Activated CD4-positive, alpha-beta T cell treated with anti-CD3 and anti-CD28 coated beads, Interleukin-2, amount 10 ng/mL, durations not matched to agents 7 days and 5 days (primary cell): ENCODE measurements at regions not wholly inside any gene's neighbourhood (a gene's known extent, or its start where the extent isn't known, plus 50 kb on each side); places are given as distances from the start of the nearest gene placed in this dataset.
"Not testable (repeated sequence)": the region's sequence is repeated elsewhere in the genome, so short reads cannot be mapped to it uniquely, and the experiment has no call there.

Source experiments
- CTCF ChIA-PET: fragments of 350-600 bp; sonication (Branson Sonifier 250); formaldehyde crosslinking; loops from one replicate; lab custom pipeline; 2021; ENCODE audit warnings: antibody characterized with exemption; lab: Charles Lee
- POLR2A ChIA-PET: fragments of 350-600 bp; sonication (Branson Sonifier 250); formaldehyde crosslinking; loops from one replicate; lab custom pipeline; 2021; ENCODE audit warnings: antibody characterized with exemption; lab: Charles Lee
- DNase-seq: peaks from one replicate; pipeline ENCODE4 v3.0.0-alpha.2; 2020
- H3K27ac Mint-ChIP-seq: one replicate; pipeline ENCODE4 v1.8.0; 2021; ENCODE audit warnings: mild to moderate bottlenecking, moderate library complexity, mixed read lengths
- H3K27me3 Mint-ChIP-seq: one replicate; pipeline ENCODE4 v1.8.0; 2021; ENCODE audit warnings: mixed read lengths
- H3K36me3 Mint-ChIP-seq: one replicate; pipeline ENCODE4 v1.8.0; 2021; ENCODE audit warnings: low read depth, mixed read lengths
- H3K4me1 Mint-ChIP-seq: one replicate; pipeline ENCODE4 v1.8.0; 2021; ENCODE audit warnings: mixed read lengths
- H3K4me3 Mint-ChIP-seq: one replicate; pipeline ENCODE4 v1.8.0; 2021; ENCODE audit warnings: mild to moderate bottlenecking, moderate library complexity, mixed read lengths
- H3K9me3 Mint-ChIP-seq: one replicate; pipeline ENCODE4 v1.8.0; 2021; ENCODE audit warnings: mixed read lengths

- POLR2A ChIA-PET, result no interaction called here
Observed at GRCh38 chr6:137579612-137580011, 85.4 kb upstream of the OLIG3 start.

DNA sequence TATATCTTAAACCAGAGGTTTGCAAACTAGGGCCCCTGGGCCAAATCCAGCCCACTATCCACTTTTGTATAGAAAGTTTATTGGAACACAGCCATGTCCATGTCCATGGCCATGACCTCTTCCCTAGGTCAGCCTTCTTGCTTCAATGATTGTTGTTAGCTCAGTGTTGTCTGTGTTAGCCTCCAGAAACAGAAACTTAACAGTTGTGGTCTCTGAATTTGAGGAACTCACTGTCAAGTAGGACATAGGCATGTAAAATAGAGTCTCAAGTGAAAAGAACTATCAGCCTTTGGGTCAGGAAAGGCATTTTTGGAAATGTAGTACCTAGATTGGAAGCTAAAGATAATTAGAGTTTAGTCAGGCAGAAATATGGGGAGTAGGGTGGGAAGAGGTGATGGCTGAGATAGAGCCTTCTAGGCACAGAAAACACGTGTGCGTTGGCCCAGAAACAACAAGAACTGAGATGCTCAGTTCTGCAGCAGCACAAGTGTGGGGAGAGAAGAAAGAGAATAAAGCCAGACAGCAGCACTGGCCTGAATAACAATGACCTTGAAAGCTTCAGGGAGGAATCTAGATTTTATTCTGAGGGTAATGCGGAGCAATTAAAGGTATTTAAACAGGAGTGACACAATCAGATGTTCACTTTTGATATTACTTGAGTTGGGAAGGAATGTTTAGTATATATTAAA, 87.0 kb upstream of the OLIG3 start:
- peaks cover 24% of the 10 kb centered on the region for H3K27me3 Mint-ChIP-seq
- H3K36me3 Mint-ChIP-seq, result peaks cover 2% of the 10 kb centered on the region
- no peaks in the 10 kb centered on the region for H3K9me3 Mint-ChIP-seq
- H3K4me3 Mint-ChIP-seq, result no peak overlapping the region
- H3K27ac Mint-ChIP-seq, result no peak overlapping the region
- no peak for DNase-seq
- CTCF ChIA-PET, result no interaction called here
- no peaks in the 10 kb centered on the region for H3K4me1 Mint-ChIP-seq
- POLR2A ChIA-PET, result no interaction called here

More at GRCh38 chr6:137579612-137580011, 85.4 kb upstream of the OLIG3 start:
- H3K4me1 Mint-ChIP-seq, result no peaks in the 10 kb centered on the region
- H3K36me3 Mint-ChIP-seq, result peaks cover 2% of the 10 kb centered on the region
- H3K27ac Mint-ChIP-seq, result no peak overlapping the region
- H3K9me3 Mint-ChIP-seq, result no peaks in the 10 kb centered on the region
- CTCF ChIA-PET, result interaction anchor here (2.0 kb wide), 1 partner anchor 10 kb away, joined by 8 read pairs; no protein-coding TSS in a partner anchor
- no peak overlapping the region for H3K4me3 Mint-ChIP-seq
- no peak for DNase-seq
- H3K27me3 Mint-ChIP-seq, result peaks cover 28% of the 10 kb centered on the region

GRCh38 chr6:137583519-137583918, 89.3 kb upstream of the OLIG3 start:
- POLR2A ChIA-PET, H3K4me3 Mint-ChIP-seq, DNase-seq, H3K9me3 Mint-ChIP-seq, CTCF ChIA-PET, H3K36me3 Mint-ChIP-seq, H3K4me1 Mint-ChIP-seq, H3K27ac Mint-ChIP-seq: not testable (repeated sequence)
- peaks cover 20% of the 10 kb centered on the region for H3K27me3 Mint-ChIP-seq

DNA sequence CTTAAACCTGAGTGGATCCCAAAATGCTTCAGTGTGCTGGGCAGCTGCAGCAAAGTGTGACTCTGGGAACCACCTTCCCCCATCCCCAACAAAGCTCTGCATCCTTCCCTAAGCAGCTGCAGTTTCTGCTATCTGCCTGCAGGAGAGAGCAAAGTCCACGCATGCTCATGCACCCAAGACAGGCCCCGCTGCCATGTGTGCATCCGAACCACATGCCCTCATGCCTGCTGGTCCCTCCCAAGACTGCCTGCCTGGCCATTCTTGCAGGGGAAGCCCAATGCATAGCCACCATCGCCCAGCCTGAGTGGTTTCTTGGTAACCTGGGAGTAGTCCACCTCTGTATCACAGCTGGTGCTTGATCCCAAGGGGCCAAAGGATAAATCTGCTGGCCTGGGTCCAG, 94.3 kb upstream of the OLIG3 start:
- CTCF ChIA-PET, result interaction anchor here (0.6 to 2.5 kb wide), 6 partner anchors 9 to 595 kb away, joined by 3 to 8 read pairs (median 5); no protein-coding TSS in a partner anchor
- Mint-ChIP-seq H3K36me3 (peaks cover 14% of the 10 kb centered on the region), H3K27ac (no peak overlapping the region), H3K27me3 (peaks cover 36% of the 10 kb centered on the region), H3K9me3 (peaks cover 13% of the 10 kb centered on the region), H3K4me3 (no peak overlapping the region), H3K4me1 (peaks cover 14% of the 10 kb centered on the region)
- POLR2A ChIA-PET, result no interaction called here
- DNase-seq, result no peak

DNA sequence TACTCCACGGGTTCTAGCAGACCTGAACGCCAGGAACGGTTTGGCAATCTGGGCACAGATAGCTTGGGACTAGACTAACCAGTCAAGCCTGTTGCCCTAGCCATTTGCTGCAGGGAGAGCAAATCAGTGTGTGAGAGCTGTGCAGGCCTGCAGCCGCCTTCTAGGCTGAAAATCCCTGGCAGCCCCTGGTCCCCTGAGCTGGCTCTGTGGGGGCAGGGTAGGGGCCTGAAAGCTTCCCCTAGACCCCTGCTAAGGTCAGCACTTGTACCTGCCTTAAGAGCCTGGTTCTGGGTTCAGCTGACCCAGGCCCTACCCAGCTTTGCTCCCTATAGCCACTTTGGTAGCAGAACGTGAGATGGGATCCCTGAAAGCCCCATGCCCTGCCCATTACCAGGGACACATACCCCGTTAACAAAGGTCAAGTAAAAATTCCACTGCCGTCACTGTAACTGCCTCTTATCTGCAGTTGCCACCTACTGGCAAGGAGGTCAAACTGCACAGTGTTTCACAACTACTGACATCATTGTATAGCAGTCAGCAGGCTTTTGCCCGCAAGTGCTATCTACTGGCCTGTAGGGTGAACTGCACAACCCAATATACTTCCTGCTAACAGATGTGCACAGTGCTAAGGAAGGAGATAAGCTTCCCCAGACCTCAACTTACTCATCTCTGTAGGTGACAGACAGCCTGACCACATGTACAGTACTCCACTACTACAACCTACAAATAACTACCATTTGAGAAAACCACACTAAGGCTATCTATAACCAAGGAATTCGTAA, 95.1 kb upstream of the OLIG3 start:
- CTCF ChIA-PET, result interaction anchor here (0.6 to 2.5 kb wide), 22 partner anchors 10 to 595 kb away, joined by 3 to 10 read pairs (median 3); no protein-coding TSS in a partner anchor
- H3K27ac Mint-ChIP-seq, result peak overlapping the region; percentile 63
- H3K36me3 Mint-ChIP-seq, result peaks cover 12% of the 10 kb centered on the region
- peak; percentile 76 for DNase-seq
- peaks cover 13% of the 10 kb centered on the region for H3K9me3 Mint-ChIP-seq
- POLR2A ChIA-PET, result no interaction called here
- no peak overlapping the region for H3K4me3 Mint-ChIP-seq
- peaks cover 14% of the 10 kb centered on the region for H3K4me1 Mint-ChIP-seq
- peaks cover 37% of the 10 kb centered on the region for H3K27me3 Mint-ChIP-seq

DNA sequence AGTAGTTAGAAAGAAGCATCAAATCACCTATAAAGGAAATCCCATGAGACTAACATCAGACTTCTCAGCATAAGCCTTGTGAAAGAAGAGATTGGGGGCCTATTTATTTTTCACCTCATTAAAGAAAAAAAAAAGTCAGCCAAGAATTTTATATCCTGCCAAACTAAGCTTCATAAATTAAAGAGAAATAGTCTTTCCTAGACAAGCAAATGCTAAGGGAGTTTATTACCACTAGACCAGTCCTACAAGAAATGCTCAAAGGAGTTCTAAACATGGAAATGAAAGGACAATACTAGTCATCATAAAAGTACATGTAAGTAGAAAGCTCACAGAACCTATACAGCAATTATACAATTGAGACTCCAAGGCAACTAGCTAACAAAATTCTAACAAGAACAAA, 96.5 kb upstream of the OLIG3 start:
- ChIA-PET CTCF (interaction anchor here (0.6 to 2.5 kb wide), 10 partner anchors 11 to 821 kb away, joined by 3 to 10 read pairs (median 3); no protein-coding TSS in a partner anchor), POLR2A (no interaction called here)
- DNase-seq, result no peak
- H3K36me3 Mint-ChIP-seq, result peaks cover 12% of the 10 kb centered on the region
- peaks cover 14% of the 10 kb centered on the region for H3K4me1 Mint-ChIP-seq
- H3K27me3 Mint-ChIP-seq, result peaks cover 45% of the 10 kb centered on the region
- H3K4me3 Mint-ChIP-seq, result no peak overlapping the region
- peaks cover 13% of the 10 kb centered on the region for H3K9me3 Mint-ChIP-seq
- no peak overlapping the region for H3K27ac Mint-ChIP-seq

DNA sequence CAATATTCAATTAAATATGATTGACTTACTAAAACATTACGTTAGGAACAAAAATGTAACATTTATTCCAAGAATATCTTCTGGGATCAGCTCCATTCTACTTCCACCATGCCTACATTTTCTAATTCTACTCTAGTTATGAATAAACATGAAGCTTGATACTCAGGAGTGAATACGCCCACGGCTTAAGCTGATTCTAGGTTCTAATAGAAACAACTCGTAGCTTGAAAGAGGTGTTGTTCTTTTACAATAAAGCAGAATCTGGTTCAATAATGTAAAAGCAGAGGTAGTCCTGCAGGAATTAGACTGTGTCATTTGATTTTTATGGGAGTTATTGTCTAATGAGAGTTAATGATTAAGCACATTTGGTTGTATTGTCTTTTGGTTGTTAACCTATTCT, 107.3 kb upstream of the OLIG3 start:
- Mint-ChIP-seq H3K27me3 (peaks cover 41% of the 10 kb centered on the region), H3K9me3 (peaks cover 2% of the 10 kb centered on the region), H3K4me1 (no peaks in the 10 kb centered on the region), H3K36me3 (no peaks in the 10 kb centered on the region), H3K27ac (no peak overlapping the region), H3K4me3 (no peak overlapping the region)
- ChIA-PET POLR2A (no interaction called here), CTCF (interaction anchor here (1.4 kb wide), 1 partner anchor 339 kb away, joined by 4 read pairs; no protein-coding TSS in a partner anchor)
- DNase-seq, result no peak

GRCh38 chr6:137602313-137603197, 108.4 kb upstream of the OLIG3 start:
- Mint-ChIP-seq H3K27ac (no peak overlapping the region), H3K4me1 (no peaks in the 10 kb centered on the region), H3K4me3 (no peak overlapping the region), H3K27me3 (peaks cover 44% of the 10 kb centered on the region), H3K36me3 (no peaks in the 10 kb centered on the region), H3K9me3 (no peaks in the 10 kb centered on the region)
- CTCF ChIA-PET, result interaction anchor here (1.2 to 1.4 kb wide), 2 partner anchors 8 to 338 kb away, joined by 3 to 4 read pairs; no protein-coding TSS in a partner anchor
- POLR2A ChIA-PET, result no interaction called here
- no peak for DNase-seq

GRCh38 chr6:137610702-137611101, 116.5 kb upstream of the OLIG3 start:
- Mint-ChIP-seq H3K27me3 (peaks cover 25% of the 10 kb centered on the region), H3K4me3 (no peak overlapping the region), H3K9me3 (peaks cover 9% of the 10 kb centered on the region), H3K4me1 (no peaks in the 10 kb centered on the region), H3K36me3 (no peaks in the 10 kb centered on the region), H3K27ac (no peak overlapping the region)
- CTCF ChIA-PET, result interaction anchor here (1.1 to 1.5 kb wide), 2 partner anchors 8 to 23 kb away, joined by 3 to 5 read pairs; no protein-coding TSS in a partner anchor
- no peak for DNase-seq
- POLR2A ChIA-PET, result no interaction called here

DNA sequence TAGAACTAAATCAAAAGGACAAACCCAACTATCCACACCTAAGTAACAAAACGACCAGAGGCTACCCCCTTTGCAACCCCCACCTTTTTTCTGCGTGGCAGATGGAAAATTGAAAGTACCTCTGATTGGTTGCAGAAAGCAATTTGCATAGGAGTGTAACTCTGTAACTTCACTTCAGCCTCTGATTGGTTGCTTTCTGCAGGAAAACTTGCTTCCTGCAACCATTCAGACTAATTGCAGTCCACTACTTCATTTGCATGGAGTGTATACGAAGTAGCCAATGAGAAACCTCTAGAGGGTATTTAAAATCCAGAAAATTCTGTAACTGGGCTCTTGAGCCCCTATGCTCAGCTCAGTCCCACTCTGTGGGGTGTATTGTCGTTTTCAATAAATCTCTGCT, 129.1 kb upstream of the OLIG3 start:
- peaks cover 33% of the 10 kb centered on the region for H3K27me3 Mint-ChIP-seq
- H3K36me3 Mint-ChIP-seq, result no peaks in the 10 kb centered on the region
- no peaks in the 10 kb centered on the region for H3K9me3 Mint-ChIP-seq
- no peak overlapping the region for H3K27ac Mint-ChIP-seq
- no peak for DNase-seq
- no peaks in the 10 kb centered on the region for H3K4me1 Mint-ChIP-seq
- ChIA-PET POLR2A (no interaction called here), CTCF (no interaction called here)
- H3K4me3 Mint-ChIP-seq, result no peak overlapping the region

- Mint-ChIP-seq H3K9me3 (no peaks in the 10 kb centered on the region), H3K36me3 (no peaks in the 10 kb centered on the region), H3K4me1 (no peaks in the 10 kb centered on the region), H3K27me3 (peaks cover 30% of the 10 kb centered on the region), H3K27ac (no peak overlapping the region), H3K4me3 (no peak overlapping the region)
- no peak for DNase-seq
- POLR2A ChIA-PET, result no interaction called here
- CTCF ChIA-PET, result interaction anchor here (0.6 kb wide), 2 partner anchors 15 to 1187 kb away, joined by 3 read pairs; no protein-coding TSS in a partner anchor
Observed at GRCh38 chr6:137625100-137625661, 131.0 kb upstream of the OLIG3 start.

DNA sequence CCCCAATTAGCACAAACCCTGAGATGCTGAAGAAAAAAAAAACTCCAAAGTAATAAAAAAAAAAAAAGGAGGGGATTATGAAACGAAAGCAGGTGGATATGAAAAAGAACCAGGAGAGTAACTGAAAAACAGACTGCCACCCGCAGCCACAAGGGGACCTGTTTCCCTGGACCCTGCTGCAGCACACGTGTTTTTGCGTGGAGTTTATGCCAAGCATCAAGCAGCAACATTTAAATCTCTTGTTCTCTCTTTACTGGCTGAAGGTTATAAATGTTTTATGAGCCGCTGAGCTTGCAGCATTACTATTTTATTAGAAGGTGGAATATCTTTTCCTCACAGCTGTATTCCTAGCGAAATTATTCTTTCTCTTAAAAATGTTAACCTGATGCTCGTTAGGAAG, 131.6 kb upstream of the OLIG3 start:
- H3K4me1 Mint-ChIP-seq, result no peaks in the 10 kb centered on the region
- no peak for DNase-seq
- no peaks in the 10 kb centered on the region for H3K9me3 Mint-ChIP-seq
- peaks cover 30% of the 10 kb centered on the region for H3K27me3 Mint-ChIP-seq
- ChIA-PET CTCF (interaction anchor here (0.7 kb wide), 1 partner anchor 599 kb away, joined by 3 read pairs; no protein-coding TSS in a partner anchor), POLR2A (no interaction called here)
- H3K4me3 Mint-ChIP-seq, result no peak overlapping the region
- H3K36me3 Mint-ChIP-seq, result no peaks in the 10 kb centered on the region
- no peak overlapping the region for H3K27ac Mint-ChIP-seq
